HL-60 (cell line): ENCODE measurements at regions not wholly inside any gene's neighbourhood (a gene's known extent, or its start where the extent isn't known, plus 50 kb on each side); places are given as distances from the start of the nearest gene placed in this dataset.

Experiments
- DNase-seq, 2 experiments: peaks; one replicate each; pipeline ENCODE4 v3.0.0-alpha.2; 2010 to 2020; ENCODE audit warnings: low read depth in 1 of 2, low spot score in 1 of 2
- H3K27ac ChIP-seq: fragments of 250-450 bp; sonication (Bioruptor Pico); replicated peaks from 2 replicates; pipeline ENCODE4 v1.5.1; 2020; ENCODE audit warnings: mild to moderate bottlenecking, moderate library complexity
- H3K27me3 ChIP-seq: fragments of 250-450 bp; sonication (Bioruptor Pico); 2 replicates; pipeline ENCODE4 v1.5.1; 2021; ENCODE audit warnings: mild to moderate bottlenecking, moderate library complexity; ENCODE audit not compliant: insufficient read depth, poor library complexity, severe bottlenecking
- H3K4me3 ChIP-seq: replicated peaks from 2 replicates; pipeline ENCODE4 v1.5.1; 2011; ENCODE audit warnings: mild to moderate bottlenecking, control low read depth, low read length; ENCODE audit not compliant: insufficient read depth
- CTCF ChIP-seq: IDR thresholded peaks from one replicate; pipeline ENCODE4 v1.5.1; 2011; ENCODE audit warnings: low read length, control low read depth, inconsistent platforms; ENCODE audit not compliant: insufficient read depth
- GABPA ChIP-seq: IDR thresholded peaks from 2 replicates; pipeline ENCODE4 v1.6.1; 2012; ENCODE audit warnings: low read depth
- POLR2AphosphoS5 ChIP-seq: IDR thresholded peaks from 2 replicates; pipeline ENCODE4 v1.6.1; 2012; ENCODE audit warnings: low read depth
- REST ChIP-seq: IDR thresholded peaks from 2 replicates; pipeline ENCODE4 v1.6.1; 2012; ENCODE audit warnings: low read depth; ENCODE audit not compliant: insufficient replicate concordance
- SPI1 ChIP-seq: IDR thresholded peaks from 2 replicates; pipeline ENCODE4 v1.6.1; 2012; ENCODE audit warnings: low read depth, mild to moderate bottlenecking, borderline replicate concordance

GRCh38 chr3:194075802-194076460 is 60.0 kb upstream of the HES1 start:
- no peak for DNase-seq
- H3K27me3 ChIP-seq, result no peaks in the 10 kb centered on the region
- H3K27ac ChIP-seq, result no peak overlapping the region
- H3K4me3 ChIP-seq, result no peak overlapping the region
- TF ChIP-seq POLR2AphosphoS5, result no peak
- no peak for TF ChIP-seq GABPA
- no peak for TF ChIP-seq SPI1

GRCh38 chr3:194076475-194076874 is 59.5 kb upstream of the HES1 start:
- DNase-seq, result no peak
- TF ChIP-seq GABPA (no peak), CTCF (no peak), SPI1 (no peak), POLR2AphosphoS5 (no peak), REST (no peak)
- Histone ChIP-seq H3K4me3 (no peak overlapping the region), H3K27ac (no peak overlapping the region), H3K27me3 (no peaks in the 10 kb centered on the region)

GRCh38 chr3:194077602-194078001 is 58.3 kb upstream of the HES1 start:
- Histone ChIP-seq H3K27ac (no peak overlapping the region), H3K4me3 (no peak overlapping the region), H3K27me3 (no peaks in the 10 kb centered on the region)
- no peak for DNase-seq
- no peak for TF ChIP-seq SPI1
- no peak for TF ChIP-seq GABPA
- no peak for TF ChIP-seq POLR2AphosphoS5
- no peak for TF ChIP-seq CTCF
- no peak for TF ChIP-seq REST

- no peak for DNase-seq
- Histone ChIP-seq H3K27ac (no peak overlapping the region), H3K4me3 (no peak overlapping the region), H3K27me3 (no peaks in the 10 kb centered on the region)
- no peak for TF ChIP-seq REST
- TF ChIP-seq GABPA, result no peak
- TF ChIP-seq SPI1, result no peak
- TF ChIP-seq POLR2AphosphoS5, result no peak
- no peak for TF ChIP-seq CTCF
These were observed 57.7 kb upstream of the HES1 start for GRCh38 chr3:194078045-194078821.
